ENCODE measurements at regions not wholly inside any gene's neighbourhood (a gene's known extent, or its start where the extent isn't known, plus 50 kb on each side); places are given as distances from the start of the nearest gene placed in this dataset.

DNA sequence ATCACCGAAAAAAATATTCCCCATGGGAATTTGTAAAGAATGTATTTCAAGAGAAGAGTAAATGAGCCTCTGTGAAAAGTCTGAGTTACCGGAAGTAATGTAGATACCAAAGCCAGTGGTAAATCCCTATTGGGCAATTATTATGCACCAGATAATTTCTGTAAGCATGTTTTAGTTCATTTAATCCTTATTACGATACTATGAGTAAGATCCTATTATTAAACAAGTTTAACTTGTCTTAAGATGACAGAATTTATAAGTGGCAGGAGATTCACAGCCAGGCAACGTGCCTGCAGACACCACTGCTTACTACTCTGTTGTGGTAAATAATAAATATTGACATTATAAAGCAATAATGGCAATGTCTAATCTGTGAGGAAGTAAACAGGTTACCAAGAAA is 280.8 kb upstream of the RGPD4 start (continued):
- TF ChIP-seq CHD7 (IDR thresholded peaks at IDR 0.05; ENCODE audit: low read depth, low read length) = no peak

All from K562 (cell line).